ENCODE measurements at regions not wholly inside any gene's neighbourhood (a gene's known extent, or its start where the extent isn't known, plus 50 kb on each side); places are given as distances from the start of the nearest gene placed in this dataset.

DNA sequence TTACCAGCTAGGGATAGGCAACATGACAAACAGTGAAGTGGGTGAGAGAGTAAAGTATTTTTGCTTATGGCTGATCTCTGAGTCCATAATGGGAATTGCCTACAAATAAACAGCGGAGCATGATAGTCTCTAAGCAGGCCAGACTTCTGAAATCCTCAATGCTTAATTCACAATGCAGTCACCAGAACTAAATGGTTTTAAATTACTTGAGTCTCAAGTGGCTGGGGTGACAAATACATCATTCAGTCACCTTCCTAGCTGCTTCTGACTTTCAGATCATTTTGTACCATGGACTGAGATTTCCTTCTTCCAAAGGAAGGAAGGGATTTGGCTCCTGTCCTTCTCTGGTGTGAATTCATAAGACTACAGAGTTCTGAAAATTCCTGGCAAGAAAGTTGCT is 82.8 kb upstream of the RMP24 start:
- no peak for TF ChIP-seq CTCF (IDR thresholded peaks at IDR 0.05)
- no peak for TF ChIP-seq POLR2A (IDR thresholded peaks at IDR 0.05)

Data from adrenal gland (tissue), 5 donors.